ENCODE measurements at regions not wholly inside any gene's neighbourhood (a gene's known extent, or its start where the extent isn't known, plus 50 kb on each side); places are given as distances from the start of the nearest gene placed in this dataset.

DNA sequence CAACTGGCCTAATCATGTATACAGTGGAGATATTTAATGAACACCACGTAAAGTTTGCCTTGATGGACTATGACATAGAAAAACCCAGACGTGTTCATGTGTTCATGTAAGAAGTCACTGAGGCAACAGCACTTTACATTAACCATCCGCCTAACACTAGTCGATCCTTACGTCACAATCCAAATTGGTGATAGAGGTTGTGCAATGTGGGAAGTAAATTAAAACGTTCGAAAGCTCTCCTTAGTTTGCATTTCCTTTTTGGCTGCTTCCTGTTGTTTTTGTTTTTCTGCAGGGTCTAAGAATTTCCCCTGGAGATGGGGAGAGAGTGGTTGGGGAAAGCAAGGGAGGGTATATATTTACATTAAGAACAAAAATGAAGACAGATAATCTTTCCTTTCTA lies 587.5 kb upstream of the ADGRL2 start:
- H3K4me3 ChIP-seq: no peak overlapping the region
- H3K36me3 ChIP-seq: no peaks in the 10 kb centered on the region
- DNase-seq (ENCODE audit: extremely low spot score): no peak
- TF ChIP-seq POLR2AphosphoS5 (IDR thresholded peaks at IDR 0.05): no peak
- TF ChIP-seq, protein P1, sequence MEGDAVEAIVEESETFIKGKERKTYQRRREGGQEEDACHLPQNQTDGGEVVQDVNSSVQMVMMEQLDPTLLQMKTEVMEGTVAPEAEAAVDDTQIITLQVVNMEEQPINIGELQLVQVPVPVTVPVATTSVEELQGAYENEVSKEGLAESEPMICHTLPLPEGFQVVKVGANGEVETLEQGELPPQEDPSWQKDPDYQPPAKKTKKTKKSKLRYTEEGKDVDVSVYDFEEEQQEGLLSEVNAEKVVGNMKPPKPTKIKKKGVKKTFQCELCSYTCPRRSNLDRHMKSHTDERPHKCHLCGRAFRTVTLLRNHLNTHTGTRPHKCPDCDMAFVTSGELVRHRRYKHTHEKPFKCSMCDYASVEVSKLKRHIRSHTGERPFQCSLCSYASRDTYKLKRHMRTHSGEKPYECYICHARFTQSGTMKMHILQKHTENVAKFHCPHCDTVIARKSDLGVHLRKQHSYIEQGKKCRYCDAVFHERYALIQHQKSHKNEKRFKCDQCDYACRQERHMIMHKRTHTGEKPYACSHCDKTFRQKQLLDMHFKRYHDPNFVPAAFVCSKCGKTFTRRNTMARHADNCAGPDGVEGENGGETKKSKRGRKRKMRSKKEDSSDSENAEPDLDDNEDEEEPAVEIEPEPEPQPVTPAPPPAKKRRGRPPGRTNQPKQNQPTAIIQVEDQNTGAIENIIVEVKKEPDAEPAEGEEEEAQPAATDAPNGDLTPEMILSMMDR (IDR thresholded peaks at IDR 0.05): no peak
- TF ChIP-seq POLR2A (IDR thresholded peaks at IDR 0.05; ENCODE audit: low read depth): no peak
- TF ChIP-seq EP300 (IDR thresholded peaks at IDR 0.05): no peak
- H3K27me3 ChIP-seq: no peaks in the 10 kb centered on the region
- intact Hi-C loops (cut with DNase I): no loop called here
- no peaks in the 10 kb centered on the region for H3K4me1 ChIP-seq
- no peaks in the 10 kb centered on the region for H3K9me3 ChIP-seq
- no peak overlapping the region for H3K27ac ChIP-seq (replicated peaks in 1 of 4)
- WGBS: 72% methylated on average over 7 of the region's 7 CpGs

DNA sequence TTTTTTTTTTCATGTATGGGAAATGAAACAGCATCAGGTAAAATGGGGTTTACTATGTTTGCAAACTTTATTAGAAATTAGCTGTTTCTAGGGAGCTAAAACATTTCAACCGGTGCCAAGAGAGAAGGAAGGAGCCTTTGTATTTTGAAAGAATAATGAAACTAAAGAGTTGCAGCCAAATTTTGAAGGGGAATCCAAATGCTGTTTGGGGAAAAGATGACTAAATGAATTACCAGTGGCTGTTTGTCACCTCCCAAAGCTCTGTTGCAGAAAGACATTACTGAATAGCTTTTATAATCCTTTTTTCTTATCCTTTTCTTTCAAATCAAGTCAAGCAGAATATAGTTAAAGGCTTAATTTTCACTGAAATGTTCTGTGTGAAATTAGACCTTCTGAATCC lies 591.3 kb upstream of the ADGRL2 start:
- H3K36me3 ChIP-seq: no peaks in the 10 kb centered on the region
- TF ChIP-seq, protein P1 (IDR thresholded peaks at IDR 0.05): no peak
- no peak for TF ChIP-seq POLR2AphosphoS5 (IDR thresholded peaks at IDR 0.05)
- no peak for TF ChIP-seq POLR2A (IDR thresholded peaks at IDR 0.05; ENCODE audit: low read depth)
- no peak for TF ChIP-seq EP300 (IDR thresholded peaks at IDR 0.05)
- no peak overlapping the region for H3K27ac ChIP-seq (replicated peaks in 1 of 4)
- no peak for DNase-seq (ENCODE audit: extremely low spot score)
- 31% methylated on average over 1 of the region's 1 CpG for WGBS
- H3K4me3 ChIP-seq: no peak overlapping the region
- H3K9me3 ChIP-seq: no peaks in the 10 kb centered on the region
- H3K4me1 ChIP-seq: no peaks in the 10 kb centered on the region
- no peaks in the 10 kb centered on the region for H3K27me3 ChIP-seq
- intact Hi-C loops (cut with DNase I): no loop called here

DNA sequence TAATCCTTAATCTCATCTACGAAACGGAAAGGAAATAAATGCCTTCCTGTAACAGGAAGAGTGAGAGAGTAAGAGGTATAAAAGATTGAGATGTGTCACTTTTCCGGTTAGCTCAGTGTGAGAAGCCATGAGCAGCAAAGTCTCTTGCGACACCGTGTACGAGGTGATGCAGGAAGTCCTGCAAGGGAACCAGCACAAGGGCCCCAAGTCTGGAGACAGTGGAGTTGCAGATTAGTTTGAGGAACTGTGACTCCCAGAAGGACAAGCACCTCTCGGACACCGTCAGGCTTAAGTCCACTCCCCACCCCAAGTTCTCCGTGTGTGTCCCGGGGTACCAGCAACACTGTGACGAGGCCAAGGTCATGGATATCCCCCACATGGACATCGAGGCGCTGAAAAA lies 592.3 kb upstream of the ADGRL2 start:
- WGBS: 83% methylated on average over 13 of the region's 13 CpGs
- intact Hi-C loops (cut with DNase I): no loop called here
- no peaks in the 10 kb centered on the region for H3K27me3 ChIP-seq
- no peak overlapping the region for H3K27ac ChIP-seq (replicated peaks in 1 of 4)
- H3K4me1 ChIP-seq: no peaks in the 10 kb centered on the region
- TF ChIP-seq EP300 (IDR thresholded peaks at IDR 0.05) (no peak), POLR2AphosphoS5 (IDR thresholded peaks at IDR 0.05) (no peak), POLR2A (IDR thresholded peaks at IDR 0.05; ENCODE audit: low read depth) (no peak)
- TF ChIP-seq, protein P1 (IDR thresholded peaks at IDR 0.05): no peak
- H3K36me3 ChIP-seq: no peaks in the 10 kb centered on the region
- no peaks in the 10 kb centered on the region for H3K9me3 ChIP-seq
- no peak overlapping the region for H3K4me3 ChIP-seq
- DNase-seq (ENCODE audit: extremely low spot score): no peak

DNA sequence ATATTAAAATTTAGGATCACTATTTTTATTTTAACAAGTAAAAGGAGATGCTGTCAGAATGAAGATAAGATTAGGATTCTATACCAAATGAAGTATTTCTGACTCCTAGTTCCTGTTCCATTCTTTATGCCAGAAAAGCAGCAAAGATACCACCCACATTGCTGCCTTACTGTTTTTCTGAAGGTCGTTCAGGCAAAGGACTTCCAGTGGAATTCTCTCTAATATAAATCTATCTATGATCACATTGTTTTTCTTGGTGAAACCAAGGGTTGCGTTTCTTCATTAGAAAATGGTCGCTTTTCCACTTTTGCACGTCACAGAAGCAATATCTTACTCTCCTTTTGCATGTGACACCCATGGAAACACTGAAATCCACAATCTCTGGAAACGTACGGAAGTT lies 594.8 kb upstream of the ADGRL2 start:
- Histone ChIP-seq H3K27ac (replicated peaks in 1 of 4) (no peak overlapping the region), H3K4me1 (no peaks in the 10 kb centered on the region), H3K36me3 (no peaks in the 10 kb centered on the region), H3K4me3 (no peak overlapping the region), H3K9me3 (no peaks in the 10 kb centered on the region), H3K27me3 (no peaks in the 10 kb centered on the region)
- intact Hi-C loops (cut with DNase I): no loop called here
- TF ChIP-seq POLR2A (IDR thresholded peaks at IDR 0.05; ENCODE audit: low read depth) (no peak), EP300 (IDR thresholded peaks at IDR 0.05) (no peak), POLR2AphosphoS5 (IDR thresholded peaks at IDR 0.05) (no peak)
- TF ChIP-seq, protein P1 (IDR thresholded peaks at IDR 0.05): no peak
- no peak for DNase-seq (ENCODE audit: extremely low spot score)
- 78% methylated on average over 6 of the region's 6 CpGs for WGBS

DNA sequence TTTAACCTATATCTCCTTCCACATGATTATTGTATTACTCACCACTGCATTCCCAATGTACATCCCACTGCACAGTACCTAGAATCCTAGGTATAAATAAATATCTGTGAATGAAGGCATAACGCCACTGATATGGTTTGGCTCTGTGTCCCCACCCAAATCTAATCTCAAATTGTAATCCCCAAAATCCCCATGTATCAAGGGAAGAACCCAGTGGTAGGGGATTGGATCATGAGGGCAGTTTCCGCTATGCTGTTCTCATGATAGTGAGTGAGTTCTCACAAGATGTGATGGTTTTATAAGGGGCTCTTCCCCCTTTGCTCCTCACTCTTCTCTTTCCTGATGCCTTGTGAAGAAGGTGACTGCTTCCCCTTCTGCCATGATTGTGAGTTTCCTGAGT lies 599.0 kb upstream of the ADGRL2 start:
- WGBS: 95% methylated on average over 2 of the region's 2 CpGs
- no peaks in the 10 kb centered on the region for H3K4me1 ChIP-seq
- TF ChIP-seq EP300 (IDR thresholded peaks at IDR 0.05) (no peak), POLR2AphosphoS5 (IDR thresholded peaks at IDR 0.05) (no peak), POLR2A (IDR thresholded peaks at IDR 0.05; ENCODE audit: low read depth) (no peak)
- TF ChIP-seq, protein P1 (IDR thresholded peaks at IDR 0.05): no peak
- no peaks in the 10 kb centered on the region for H3K36me3 ChIP-seq
- no peak for DNase-seq (ENCODE audit: extremely low spot score)
- H3K4me3 ChIP-seq: no peak overlapping the region
- no peaks in the 10 kb centered on the region for H3K9me3 ChIP-seq
- intact Hi-C loops (cut with DNase I): no loop called here
- no peaks in the 10 kb centered on the region for H3K27me3 ChIP-seq
- no peak overlapping the region for H3K27ac ChIP-seq (replicated peaks in 1 of 4)
